HEK293T (cell line): ENCODE measurements at regions not wholly inside any gene's neighbourhood (a gene's known extent, or its start where the extent isn't known, plus 50 kb on each side); places are given as distances from the start of the nearest gene placed in this dataset.

Source experiments
- FOXM1 ChIP-seq: fragments of 450-650 bp; IDR thresholded peaks from 2 replicates; pipeline ENCODE4 v1.6.1; 2017; ENCODE audit warnings: mild to moderate bottlenecking, borderline replicate concordance
- HDGF ChIP-seq: fragments of 450-650 bp; IDR thresholded peaks from 2 replicates; pipeline ENCODE4 v1.6.1; 2017; ENCODE audit warnings: antibody characterized with exemption, borderline replicate concordance
- SP1 ChIP-seq: fragments of 450-650 bp; IDR thresholded peaks from 2 replicates; pipeline ENCODE4 v1.6.1; 2017
- TARDBP ChIP-seq: fragments of 450-650 bp; IDR thresholded peaks from 2 replicates; pipeline ENCODE4 v1.6.1; 2016

- TF ChIP-seq FOXM1 (no peak), TARDBP (no peak), HDGF (no peak), SP1 (no peak)
Measured at GRCh38 chr9:86670536-86670935, 276.8 kb downstream of the GAS1 start.
